GM19035 (cell line): ENCODE measurements at regions not wholly inside any gene's neighbourhood (a gene's known extent, or its start where the extent isn't known, plus 50 kb on each side); places are given as distances from the start of the nearest gene placed in this dataset.
"Not testable (repeated sequence)": the region's sequence is repeated elsewhere in the genome, so short reads cannot be mapped to it uniquely, and the experiment has no call there.

Experiments
- ATAC-seq: cut with Tn5 transposase; IDR thresholded peaks from one replicate; pipeline ENCODE4 v1.9.1; 2021; ENCODE audit not compliant: unreplicated experiment

GRCh38 chr2:91603996-91604395 is 2912.5 kb downstream of the RPIA start:
- ATAC-seq: not testable (repeated sequence)

DNA sequence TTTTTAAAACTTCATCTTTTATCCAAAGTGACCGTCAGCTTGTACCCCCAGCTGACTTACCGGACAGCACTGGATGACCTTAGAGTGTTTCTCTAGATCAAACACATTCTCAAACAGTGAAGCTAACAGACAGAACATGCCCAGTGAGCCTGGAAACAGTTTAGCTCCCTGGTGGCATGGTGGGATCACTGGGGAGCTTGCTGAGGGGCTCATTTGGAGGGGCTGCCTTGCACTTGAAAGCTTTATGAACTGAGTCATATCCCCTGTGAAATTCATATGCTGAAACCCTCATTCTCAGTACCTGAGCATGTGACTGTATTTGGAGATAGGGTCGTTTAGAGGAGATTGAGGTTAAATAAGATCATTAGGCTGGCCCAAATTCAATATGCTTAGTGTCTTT is 2913.2 kb downstream of the RPIA start:
- not testable (repeated sequence) for ATAC-seq

DNA sequence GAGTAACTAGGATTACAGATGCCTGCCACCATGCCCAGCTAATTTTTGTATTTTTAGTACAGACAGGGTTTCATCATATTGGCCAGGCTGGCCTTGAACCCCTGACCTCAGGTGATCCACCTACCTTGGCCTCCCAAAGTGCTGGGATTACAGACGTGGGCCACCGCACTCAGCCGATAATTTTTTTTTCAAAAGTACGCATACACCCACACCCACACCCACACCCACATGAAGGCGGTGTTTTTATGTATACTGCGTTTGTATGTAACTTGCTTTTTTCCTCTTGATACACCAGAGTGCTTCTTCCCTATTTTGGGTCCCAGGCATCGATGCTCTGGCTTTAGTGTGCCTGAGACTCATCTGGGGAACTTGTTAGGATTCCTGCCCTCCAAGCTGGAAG is 2932.3 kb downstream of the RPIA start:
- ATAC-seq: not testable (repeated sequence)

- not testable (repeated sequence) for ATAC-seq
These were observed 2937.0 kb downstream of the RPIA start for GRCh38 chr2:91628471-91628870.

GRCh38 chr2:91657193-91657592 is 2965.7 kb downstream of the RPIA start:
- not testable (repeated sequence) for ATAC-seq

DNA sequence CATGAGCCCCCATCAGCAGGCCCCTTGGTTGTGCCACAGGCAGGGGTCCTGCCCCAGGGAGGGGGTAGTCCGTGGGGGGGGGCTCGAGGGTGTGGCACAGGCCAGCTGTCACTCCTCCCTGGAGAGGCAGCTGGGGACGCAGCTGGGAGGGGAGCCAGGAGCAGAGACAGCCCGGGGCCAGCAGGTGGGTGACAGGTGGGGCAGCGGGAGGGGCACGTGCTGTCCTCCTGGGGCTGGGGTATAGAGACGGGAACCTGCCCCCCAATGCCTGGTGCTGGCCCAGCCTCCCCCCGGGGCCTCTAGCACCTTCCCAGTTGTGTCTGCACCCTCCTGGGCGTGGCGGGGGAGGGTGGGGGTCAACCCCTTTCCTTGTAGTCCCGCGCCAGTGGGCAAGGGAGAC is 2966.9 kb downstream of the RPIA start:
- ATAC-seq: not testable (repeated sequence)

- ATAC-seq: not testable (repeated sequence)
These were observed 2967.9 kb downstream of the RPIA start for GRCh38 chr2:91659189-91659916.

DNA sequence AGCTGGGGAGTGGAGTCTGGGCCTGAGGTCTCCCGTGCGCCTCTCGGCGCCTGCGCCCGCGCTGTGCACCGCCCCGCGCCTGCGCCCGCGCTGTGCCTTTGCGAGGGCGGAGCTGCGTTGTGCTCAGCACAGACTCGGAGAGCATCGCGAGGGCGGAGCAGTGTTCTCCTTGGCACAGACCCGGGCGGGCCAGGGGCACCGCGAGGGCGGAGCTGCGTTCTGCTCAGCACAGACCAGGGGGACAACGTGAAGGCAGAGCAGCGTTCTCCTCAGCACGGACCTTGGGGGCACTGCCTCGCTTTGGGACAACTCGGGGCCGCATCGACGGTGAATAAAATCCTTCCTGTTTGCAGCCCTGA is 2968.4 kb downstream of the RPIA start:
- ATAC-seq: peak; percentile 100

DNA sequence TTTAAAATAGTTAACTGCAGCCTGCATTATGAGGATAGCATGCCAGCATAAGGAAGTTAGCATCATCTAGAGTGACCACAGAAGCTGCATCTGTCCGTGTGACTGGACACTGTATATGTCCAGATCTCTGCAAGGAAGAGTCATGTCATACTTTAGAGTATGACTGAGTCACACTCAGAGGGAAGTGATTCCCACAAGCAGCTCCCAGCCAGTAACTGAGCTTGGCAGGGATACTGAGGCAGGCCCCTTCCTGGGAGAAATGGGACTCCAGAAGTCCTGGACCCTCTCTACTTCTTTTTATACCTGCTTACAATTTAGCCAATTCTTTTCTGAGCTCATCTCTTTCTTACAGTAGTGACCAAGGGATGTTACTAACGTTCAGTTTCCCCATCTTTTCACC is 2975.9 kb downstream of the RPIA start:
- ATAC-seq: not testable (repeated sequence)

GRCh38 chr2:91685541-91685940 is 2994.1 kb downstream of the RPIA start:
- ATAC-seq: not testable (repeated sequence)

DNA sequence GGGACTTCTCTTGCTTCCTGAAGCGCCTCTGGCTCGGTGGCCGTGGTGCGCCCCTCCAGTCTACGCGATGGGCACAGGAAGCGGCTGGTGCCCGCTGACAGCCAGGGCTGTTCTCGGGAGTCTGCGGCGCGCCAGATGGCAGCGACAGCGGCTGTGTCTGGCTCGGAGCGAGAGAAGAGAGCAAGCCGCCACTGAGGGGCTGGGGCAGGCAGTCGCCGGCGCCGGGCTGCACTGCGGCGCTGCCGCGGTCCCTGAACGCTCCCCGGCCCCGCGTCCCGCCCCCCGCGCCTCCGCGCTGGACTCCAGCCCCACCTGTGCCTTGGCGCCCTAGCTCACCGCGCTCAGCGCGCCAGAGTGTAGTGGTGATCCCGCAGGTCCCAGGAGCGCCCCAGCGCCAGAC is 2994.6 kb downstream of the RPIA start:
- ATAC-seq: not testable (repeated sequence)
